DLD1 (cell line): ENCODE measurements at regions not wholly inside any gene's neighbourhood (a gene's known extent, or its start where the extent isn't known, plus 50 kb on each side); places are given as distances from the start of the nearest gene placed in this dataset.
"Not testable (repeated sequence)": the region's sequence is repeated elsewhere in the genome, so short reads cannot be mapped to it uniquely, and the experiment has no call there.

Experiments used
- in situ Hi-C: cut with HindIII; loops from 2 replicates; pipeline ENCODE4 v1.10.0; 2017; ENCODE audit warnings: low sequenced_read_pairs

DNA sequence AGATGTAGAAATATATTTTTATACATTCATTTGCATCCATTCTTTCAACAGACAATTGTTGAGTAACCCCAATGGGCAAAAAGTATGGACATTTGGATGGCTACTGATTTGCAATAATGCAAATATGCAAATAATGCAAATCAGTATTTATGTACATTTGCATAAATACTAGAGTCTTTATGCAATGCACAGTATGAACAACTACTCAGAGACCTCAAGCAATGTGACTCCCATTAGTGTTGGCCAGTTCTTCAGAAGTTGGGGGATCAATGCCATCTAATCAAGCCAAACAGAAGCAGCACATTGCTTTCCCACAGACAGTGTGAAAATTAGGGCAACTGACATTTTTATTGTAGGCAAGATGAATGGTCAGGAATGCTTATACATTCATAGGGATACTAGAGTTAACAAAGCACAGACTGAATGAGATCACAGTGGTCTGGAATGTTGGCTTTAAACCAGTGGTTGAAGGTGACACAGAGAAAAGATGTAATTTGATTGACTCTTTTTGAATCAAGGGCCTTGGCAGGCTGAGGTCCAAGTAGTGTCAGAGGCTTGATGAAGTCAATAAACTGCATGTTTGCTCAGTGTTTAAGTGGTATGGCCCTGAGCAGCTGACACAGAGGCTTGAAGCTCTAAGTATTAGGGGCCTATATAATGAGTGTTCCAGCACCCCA is 256.6 kb downstream of the CTH start:
- in situ Hi-C loops: no loop called here

DNA sequence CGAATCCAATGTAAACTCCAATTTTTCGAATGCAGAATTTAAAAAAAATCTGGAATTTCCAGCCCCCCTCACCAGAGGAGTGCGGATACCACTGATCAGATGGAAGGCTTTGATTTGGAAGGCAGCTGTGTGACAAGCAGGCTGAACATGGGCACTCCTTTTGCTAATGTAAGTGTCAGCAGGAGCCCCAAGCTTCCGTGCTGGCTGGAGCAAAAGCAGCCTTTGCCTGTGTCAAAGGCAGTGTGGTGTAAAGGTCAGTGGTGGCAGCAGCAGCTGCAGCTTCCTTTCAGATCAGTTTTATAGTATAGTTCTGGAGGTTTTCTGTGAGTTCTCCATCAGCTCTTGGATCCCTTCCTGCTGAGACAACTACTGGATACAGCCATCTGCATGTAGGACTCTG is 259.9 kb downstream of the CTH start:
- in situ Hi-C loops: no loop called here

GRCh38 chr1:70672442-70672888 is 261.4 kb downstream of the CTH start:
- in situ Hi-C loops: no loop called here

DNA sequence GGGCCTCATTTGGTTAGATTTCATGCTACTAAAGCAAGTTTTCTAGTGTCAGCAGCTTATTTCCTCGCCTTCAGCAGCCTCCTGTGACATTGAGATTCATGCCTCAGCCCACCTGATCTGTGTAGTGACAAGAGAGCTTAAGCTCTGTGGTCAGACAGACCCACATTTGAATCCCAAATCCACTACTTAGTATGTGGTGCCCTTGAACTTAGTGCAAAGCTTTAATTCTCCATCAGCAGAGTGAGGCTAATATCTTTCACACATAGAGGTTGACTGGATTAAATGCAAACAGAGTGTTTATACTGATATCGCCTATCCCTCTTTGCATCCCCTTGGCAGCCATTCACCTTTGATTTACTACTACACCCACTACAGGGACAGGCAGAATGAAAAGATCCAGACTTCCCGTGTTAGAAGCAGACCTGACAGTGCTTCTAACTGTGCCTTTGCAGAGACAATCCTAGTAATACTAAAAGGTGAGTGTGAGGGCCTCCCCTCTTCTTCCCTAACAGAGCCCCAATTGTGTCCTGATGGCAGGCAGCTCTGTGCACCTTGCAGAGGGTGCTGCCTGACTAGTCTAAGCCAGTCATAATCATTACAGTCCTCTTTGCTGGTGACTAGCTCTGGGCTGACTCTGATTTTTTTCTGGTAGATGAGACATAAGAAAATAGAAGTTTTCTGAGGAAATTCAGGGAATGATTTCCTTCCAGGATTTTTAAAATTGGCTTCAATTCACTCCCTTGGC is 264.0 kb downstream of the CTH start:
- in situ Hi-C loops: no loop called here

DNA sequence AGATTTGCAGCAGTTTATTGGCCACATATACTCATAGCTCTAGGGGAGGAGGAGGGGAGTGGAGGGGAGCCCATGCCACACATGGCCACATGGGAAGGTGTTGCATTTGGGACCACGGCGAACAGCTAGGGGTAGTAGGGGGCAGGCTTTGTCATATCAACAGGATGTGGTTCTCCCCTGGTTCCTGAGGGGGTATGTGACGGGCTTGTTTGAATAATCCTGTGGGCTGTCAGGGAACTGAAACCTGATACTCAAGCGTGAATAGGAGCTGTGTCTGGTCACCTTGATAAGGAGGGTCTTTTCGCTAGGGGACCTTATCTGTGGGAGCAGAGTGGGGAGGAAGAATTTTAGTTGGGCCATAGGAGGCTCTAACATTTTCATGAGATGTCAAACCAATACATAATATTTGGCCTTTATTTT is 264.7 kb downstream of the CTH start:
- in situ Hi-C loops: no loop called here

GRCh38 chr1:70685300-70686286 is 274.5 kb downstream of the CTH start:
- in situ Hi-C loops: no loop called here

GRCh38 chr1:70688580-70688979 is 277.5 kb downstream of the CTH start:
- in situ Hi-C loops: no loop called here

DNA sequence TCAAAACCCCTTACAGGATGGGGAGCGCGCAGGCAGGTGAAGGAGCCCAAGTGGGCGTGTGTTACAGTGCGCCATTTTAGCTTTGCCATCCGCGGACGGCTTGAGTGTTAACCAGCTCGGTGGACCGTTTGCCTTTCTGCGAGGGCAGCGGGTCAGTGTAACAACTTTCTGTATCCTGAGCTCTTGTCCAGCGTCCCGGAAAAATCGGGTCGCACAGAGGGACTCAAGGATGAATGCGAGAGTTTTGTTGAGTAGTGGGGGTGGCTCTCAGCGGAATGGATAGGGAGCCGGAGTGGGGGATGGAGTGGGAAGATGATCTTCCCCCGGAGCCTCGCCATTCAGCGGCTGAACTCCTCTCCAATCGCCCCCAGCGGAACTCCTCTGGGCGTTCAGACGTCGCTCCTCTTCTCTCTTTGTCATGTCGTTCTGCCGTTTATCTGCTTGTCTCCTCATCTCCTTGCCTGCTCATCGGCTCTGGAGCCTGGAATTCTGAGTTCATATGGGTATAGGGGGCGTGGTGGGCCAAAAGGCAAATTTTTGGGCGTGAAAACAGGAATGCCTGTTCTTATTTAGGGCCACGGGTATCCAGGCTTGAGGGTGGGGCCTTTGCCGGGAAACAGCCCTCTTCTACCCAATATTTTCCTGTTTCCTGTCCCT is 295.4 kb downstream of the CTH start:
- in situ Hi-C loops: no loop called here

GRCh38 chr1:70707214-70707613 is 296.1 kb downstream of the CTH start:
- in situ Hi-C loops: no loop called here

- in situ Hi-C loops: no loop called here
Observed at GRCh38 chr1:70714149-70714548, 303.1 kb downstream of the CTH start.

DNA sequence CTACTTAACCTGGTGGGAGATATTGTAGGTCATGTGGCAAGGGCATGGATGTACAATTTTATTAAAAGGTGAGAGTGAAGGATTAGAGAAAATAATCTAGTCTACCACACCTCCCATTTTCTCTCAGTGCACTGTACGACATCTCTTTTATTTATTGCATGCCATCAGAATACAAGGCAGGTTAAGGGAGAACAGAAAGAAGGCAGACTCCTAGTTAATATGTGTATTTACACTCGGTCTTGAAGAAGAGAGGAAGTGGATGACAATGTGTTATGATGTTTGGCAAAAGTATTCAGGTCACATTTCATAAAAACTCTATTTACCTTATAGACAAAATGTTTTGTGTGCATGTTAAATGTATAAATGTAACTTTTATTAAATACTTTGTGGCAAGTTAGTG is 306.1 kb downstream of the CTH start:
- in situ Hi-C loops: no loop called here

DNA sequence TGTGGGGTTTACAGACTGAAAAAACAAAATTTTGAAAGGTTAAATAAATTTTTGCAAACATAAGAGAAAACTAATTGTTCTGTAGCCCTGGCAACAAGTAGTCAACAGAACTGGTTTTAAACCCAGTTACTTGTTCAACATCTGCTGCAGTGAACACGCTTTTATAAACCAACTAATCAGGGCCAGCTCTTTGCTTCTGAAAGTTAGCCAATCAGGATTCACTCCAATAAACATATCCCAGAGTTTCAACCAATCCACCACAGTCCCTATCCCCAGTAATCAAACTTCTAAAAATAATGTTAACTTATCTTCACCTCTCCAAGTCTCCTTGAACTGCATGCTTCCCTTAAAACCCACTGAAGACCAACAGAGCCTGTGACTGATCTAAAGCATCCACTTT is 306.6 kb downstream of the CTH start:
- in situ Hi-C loops: no loop called here

GRCh38 chr1:70718086-70718630 is 307.1 kb downstream of the CTH start:
- in situ Hi-C loops: no loop called here

DNA sequence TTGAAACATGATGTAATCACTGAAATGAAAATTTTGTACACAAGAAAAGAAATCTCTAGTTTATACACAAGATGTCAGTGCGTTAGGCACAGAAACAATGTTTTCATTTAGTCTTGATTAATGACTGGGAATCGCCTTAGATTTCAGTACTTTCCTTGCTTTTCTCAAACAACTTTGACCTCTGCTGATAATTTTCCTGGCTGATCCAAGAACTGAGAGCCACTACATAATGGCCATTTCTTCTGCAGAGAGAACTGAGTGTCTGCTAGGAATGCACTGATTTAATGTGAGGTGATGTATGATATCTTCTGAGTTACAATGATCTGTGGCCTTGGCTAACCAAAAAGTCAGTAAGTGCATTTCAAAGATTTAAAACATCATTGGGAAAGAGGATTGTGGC is 308.1 kb downstream of the CTH start:
- in situ Hi-C loops: no loop called here

- in situ Hi-C loops: no loop called here
Observed at GRCh38 chr1:70720109-70720508, 309.0 kb downstream of the CTH start.

DNA sequence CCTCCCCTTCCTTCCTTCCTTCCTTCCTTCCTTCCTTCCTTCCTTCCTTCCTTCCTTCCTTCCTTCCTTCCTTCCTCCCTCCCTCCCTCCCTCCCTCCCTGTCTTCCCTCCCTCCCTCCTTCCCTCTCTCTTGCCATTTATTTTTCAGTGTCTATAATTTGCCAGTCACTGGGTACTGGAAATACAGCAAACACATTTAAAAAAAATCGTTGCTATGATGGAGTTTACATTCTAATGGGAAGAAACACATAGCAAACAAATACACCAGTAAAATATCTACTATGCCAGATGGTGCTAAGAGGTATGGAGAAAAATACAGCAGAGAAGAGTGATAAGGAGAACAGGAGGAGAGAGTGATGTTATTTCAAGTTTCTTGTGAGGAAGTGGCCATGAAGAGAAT is 309.5 kb downstream of the CTH start:
- in situ Hi-C loops: no loop called here

GRCh38 chr1:70727886-70728489 is 316.9 kb downstream of the CTH start:
- in situ Hi-C loops: no loop called here

- in situ Hi-C loops: not testable (repeated sequence)
Observed at GRCh38 chr1:70736518-70736917, 311.1 kb downstream of the PTGER3 start.

GRCh38 chr1:70737125-70737524 is 310.5 kb downstream of the PTGER3 start:
- in situ Hi-C loops: no loop called here

DNA sequence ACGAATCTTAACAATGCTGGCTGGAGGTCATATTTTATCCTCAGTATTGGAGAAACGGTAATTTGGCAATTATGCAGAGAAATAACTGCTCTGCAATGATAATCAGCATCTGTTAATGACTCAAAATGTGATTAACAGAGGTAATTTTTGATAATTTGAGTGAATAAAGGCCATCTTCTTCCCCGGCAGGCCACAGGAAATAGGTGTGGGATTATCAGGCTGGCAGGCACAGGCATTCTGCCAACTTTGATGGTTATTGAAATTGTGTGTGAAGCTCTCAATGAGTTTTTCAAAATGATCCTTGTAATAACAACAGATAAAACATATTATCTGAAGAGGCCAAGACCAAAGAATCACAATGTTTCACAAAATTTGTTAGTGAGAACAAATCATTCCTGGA is 309.0 kb downstream of the PTGER3 start:
- in situ Hi-C loops: no loop called here
